OCI-LY7 (cell line): ENCODE measurements at regions not wholly inside any gene's neighbourhood (a gene's known extent, or its start where the extent isn't known, plus 50 kb on each side); places are given as distances from the start of the nearest gene placed in this dataset.

Experiments used
- EZH2phosphoT487 ChIP-seq: fragments of 200-600 bp; sonication (generic); IDR thresholded peaks from 2 replicates; pipeline ENCODE4 v1.6.1; 2018; ENCODE audit warnings: low read depth, borderline replicate concordance, mild to moderate bottlenecking, mixed run types, antibody characterized with exemption, low read length, moderate library complexity, mixed read lengths
- TF ChIP-seq, protein P1 (sequence below): fragments of 200-600 bp; sonication (generic); conservative IDR thresholded peaks from 2 replicates; pipeline ENCODE4 v1.5.1; 2014; ENCODE audit warnings: mild to moderate bottlenecking, antibody characterized with exemption, low read length, moderate library complexity, mixed read lengths

DNA sequence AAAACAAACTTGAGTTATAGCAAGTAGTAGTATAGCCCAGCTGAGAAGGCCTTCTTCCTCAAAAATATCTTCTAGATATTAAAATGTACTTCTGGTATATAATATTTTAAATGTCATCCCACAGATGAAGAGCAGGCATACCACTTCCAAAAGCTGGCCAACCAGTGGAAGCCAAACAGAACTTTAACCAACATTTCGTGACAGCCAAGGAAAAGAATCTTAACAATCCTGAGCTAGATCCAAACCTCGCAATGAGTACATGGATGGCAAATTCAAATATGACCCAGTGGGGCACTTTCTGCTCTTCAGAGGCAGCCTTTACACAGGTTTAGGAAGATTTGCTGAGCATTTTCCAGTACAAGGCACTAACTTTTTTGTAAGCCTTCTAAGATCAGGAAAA, 91.8 kb upstream of the ACO1 start:
- TF ChIP-seq, protein P1, sequence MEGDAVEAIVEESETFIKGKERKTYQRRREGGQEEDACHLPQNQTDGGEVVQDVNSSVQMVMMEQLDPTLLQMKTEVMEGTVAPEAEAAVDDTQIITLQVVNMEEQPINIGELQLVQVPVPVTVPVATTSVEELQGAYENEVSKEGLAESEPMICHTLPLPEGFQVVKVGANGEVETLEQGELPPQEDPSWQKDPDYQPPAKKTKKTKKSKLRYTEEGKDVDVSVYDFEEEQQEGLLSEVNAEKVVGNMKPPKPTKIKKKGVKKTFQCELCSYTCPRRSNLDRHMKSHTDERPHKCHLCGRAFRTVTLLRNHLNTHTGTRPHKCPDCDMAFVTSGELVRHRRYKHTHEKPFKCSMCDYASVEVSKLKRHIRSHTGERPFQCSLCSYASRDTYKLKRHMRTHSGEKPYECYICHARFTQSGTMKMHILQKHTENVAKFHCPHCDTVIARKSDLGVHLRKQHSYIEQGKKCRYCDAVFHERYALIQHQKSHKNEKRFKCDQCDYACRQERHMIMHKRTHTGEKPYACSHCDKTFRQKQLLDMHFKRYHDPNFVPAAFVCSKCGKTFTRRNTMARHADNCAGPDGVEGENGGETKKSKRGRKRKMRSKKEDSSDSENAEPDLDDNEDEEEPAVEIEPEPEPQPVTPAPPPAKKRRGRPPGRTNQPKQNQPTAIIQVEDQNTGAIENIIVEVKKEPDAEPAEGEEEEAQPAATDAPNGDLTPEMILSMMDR: no peak
- TF ChIP-seq EZH2phosphoT487: no peak
